Hepatocyte (in vitro differentiated cells): ENCODE measurements at regions not wholly inside any gene's neighbourhood (a gene's known extent, or its start where the extent isn't known, plus 50 kb on each side); places are given as distances from the start of the nearest gene placed in this dataset.

ENCODE experiments used
- EZH2 ChIP-seq: fragments of 200-600 bp; sonication (generic); IDR thresholded peaks from 2 replicates; pipeline ENCODE4 v1.6.1; 2016; ENCODE audit warnings: antibody characterized with exemption, mild to moderate bottlenecking, borderline replicate concordance
- TF ChIP-seq, protein P1 (sequence below): fragments of 200-600 bp; sonication (generic); IDR thresholded peaks from 2 replicates; pipeline ENCODE4 v1.5.1; 2016; ENCODE audit warnings: antibody characterized with exemption, mild to moderate bottlenecking; ENCODE audit not compliant: poor library complexity

DNA sequence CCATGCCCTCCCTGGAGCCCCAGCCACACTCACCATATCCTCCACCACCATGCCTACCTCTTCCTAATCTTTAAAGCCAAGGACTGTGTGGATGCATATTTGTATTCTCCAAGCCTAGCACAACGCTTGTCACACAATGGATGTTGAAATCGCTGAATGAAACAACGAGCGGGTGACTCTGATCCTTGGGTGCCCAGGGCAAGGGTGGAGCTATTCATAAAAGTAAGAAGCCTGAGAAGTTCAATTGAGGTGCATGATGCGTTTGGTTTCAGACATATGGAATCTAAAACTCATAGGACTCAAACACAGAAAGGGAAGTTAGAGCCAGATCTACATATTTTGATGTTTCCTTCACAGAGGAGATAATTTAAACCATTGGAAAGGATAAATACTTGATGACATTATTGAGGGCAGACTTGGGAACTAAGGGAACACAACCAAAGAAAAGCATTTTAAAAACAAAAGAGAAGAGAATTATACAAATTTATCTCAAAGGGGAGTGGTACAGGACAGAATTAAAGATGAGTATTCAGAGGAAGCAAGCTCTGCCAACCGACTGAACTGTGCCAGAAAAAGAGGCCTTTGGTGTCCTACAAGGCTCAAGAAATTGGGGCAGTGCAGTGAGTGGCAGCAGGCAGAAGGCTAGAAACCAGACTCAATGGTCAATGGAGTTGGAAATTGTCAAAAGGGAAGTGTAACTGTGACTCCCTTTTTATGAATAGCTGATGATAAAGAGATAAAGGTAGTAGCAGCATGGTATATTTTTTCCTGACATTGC lies 200.6 kb upstream of the NCKAP5 start:
- TF ChIP-seq, protein P1, sequence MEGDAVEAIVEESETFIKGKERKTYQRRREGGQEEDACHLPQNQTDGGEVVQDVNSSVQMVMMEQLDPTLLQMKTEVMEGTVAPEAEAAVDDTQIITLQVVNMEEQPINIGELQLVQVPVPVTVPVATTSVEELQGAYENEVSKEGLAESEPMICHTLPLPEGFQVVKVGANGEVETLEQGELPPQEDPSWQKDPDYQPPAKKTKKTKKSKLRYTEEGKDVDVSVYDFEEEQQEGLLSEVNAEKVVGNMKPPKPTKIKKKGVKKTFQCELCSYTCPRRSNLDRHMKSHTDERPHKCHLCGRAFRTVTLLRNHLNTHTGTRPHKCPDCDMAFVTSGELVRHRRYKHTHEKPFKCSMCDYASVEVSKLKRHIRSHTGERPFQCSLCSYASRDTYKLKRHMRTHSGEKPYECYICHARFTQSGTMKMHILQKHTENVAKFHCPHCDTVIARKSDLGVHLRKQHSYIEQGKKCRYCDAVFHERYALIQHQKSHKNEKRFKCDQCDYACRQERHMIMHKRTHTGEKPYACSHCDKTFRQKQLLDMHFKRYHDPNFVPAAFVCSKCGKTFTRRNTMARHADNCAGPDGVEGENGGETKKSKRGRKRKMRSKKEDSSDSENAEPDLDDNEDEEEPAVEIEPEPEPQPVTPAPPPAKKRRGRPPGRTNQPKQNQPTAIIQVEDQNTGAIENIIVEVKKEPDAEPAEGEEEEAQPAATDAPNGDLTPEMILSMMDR = no peak
- TF ChIP-seq EZH2 = no peak
